GM12878 (cell line): ENCODE measurements at regions not wholly inside any gene's neighbourhood (a gene's known extent, or its start where the extent isn't known, plus 50 kb on each side); places are given as distances from the start of the nearest gene placed in this dataset.

Experiments used
- ATAC-seq: fragments of 200-7000 bp; cut with Tn5 transposase; 3 replicates; pipeline ENCODE4 v1.9.1; 2020; ENCODE audit warnings: mild to moderate bottlenecking, moderate library complexity
- BruUV-seq: library from RNA; stranded (reverse); fragments of 400-500 nt; replicated peaks from 2 replicates; lab custom pipeline; 2021; lab: Mats Ljungman, UMichigan
- CTCF ChIA-PET: fragments of 300-600 bp; sonication (Branson Sonifier 250); formaldehyde crosslinking; extraction: SDS; loops from one replicate; lab custom pipeline; 2021; ENCODE audit warnings: inconsistent platforms; lab: Yijun Ruan, JAX
- POLR2A ChIA-PET: fragments of 350-600 bp; formaldehyde crosslinking; extraction: SDS; loops from one replicate; lab custom pipeline; 2021; ENCODE audit warnings: inconsistent platforms; lab: Charles Lee
- RAD21 ChIA-PET: fragments of 300-600 bp; sonication (Branson Sonifier 250); formaldehyde crosslinking; loops from one replicate; lab custom pipeline; 2023; ENCODE audit warnings: antibody characterized with exemption; ENCODE audit not compliant: unreplicated experiment; lab: Charles Lee
- SMC1A ChIA-PET: fragments of 300-600 bp; sonication (Branson Sonifier 250); formaldehyde crosslinking; loops from one replicate; lab custom pipeline; 2023; ENCODE audit not compliant: unreplicated experiment, uncharacterized antibody; lab: Charles Lee
- DNase-seq: peaks from one replicate; pipeline ENCODE4 v3.0.0-alpha.2; 2011; ENCODE audit warnings: low read depth, low spot score
- FAIRE-seq: peaks from 3 replicates; lab custom pipeline; 2011; peaks lifted over from hg19 to GRCh38; lab: Jason Lieb, UNC
- H2AFZ ChIP-seq: 2 replicates; pipeline ENCODE4 v1.6.0; 2011; ENCODE audit warnings: low read depth, low read length, control low read depth; ENCODE audit not compliant: control insufficient read depth
- H3K27ac ChIP-seq: 2 replicates; pipeline ENCODE4 v1.5.1; 2011; ENCODE audit warnings: control low read depth; ENCODE audit not compliant: control insufficient read depth, insufficient read depth
- H3K27me3 ChIP-seq, 2 experiments: replicated peaks in 1 of 2; 2 replicates each; pipeline versions ENCODE4 v1.6.0 to v1.6.1; 2011; ENCODE audit warnings: low read length in 1 of 2; ENCODE audit not compliant: control insufficient read depth in 2 of 2, insufficient read depth in 2 of 2
- H3K36me3 ChIP-seq, 2 experiments: 2 replicates each; pipeline ENCODE4 v1.5.1; 2011; ENCODE audit warnings: low read length in 1 of 2; ENCODE audit not compliant: control insufficient read depth in 2 of 2, insufficient read depth in 2 of 2
- H3K4me1 ChIP-seq: 2 replicates; pipeline ENCODE4 v1.6.1; 2011; ENCODE audit warnings: mild to moderate bottlenecking, low read length, moderate library complexity, mixed read lengths; ENCODE audit not compliant: control insufficient read depth, insufficient read depth
- H3K4me2 ChIP-seq: 2 replicates; pipeline ENCODE4 v1.6.0; 2011; ENCODE audit warnings: control low read depth; ENCODE audit not compliant: control insufficient read depth, insufficient read depth
- H3K4me3 ChIP-seq: fragments of 200-600 bp; sonication (generic); 2 replicates; pipeline ENCODE4 v1.5.1; 2016
- H3K79me2 ChIP-seq: 2 replicates; pipeline ENCODE4 v1.6.0; 2011; ENCODE audit warnings: low read length; ENCODE audit not compliant: control insufficient read depth, insufficient read depth
- H3K9ac ChIP-seq: 2 replicates; pipeline ENCODE4 v1.8.0; 2011; ENCODE audit warnings: low read length, control low read depth, mixed read lengths; ENCODE audit not compliant: control insufficient read depth, insufficient read depth
- H3K9me3 ChIP-seq: replicated peaks from 3 replicates; pipeline ENCODE4 v1.5.1; 2011; ENCODE audit warnings: mild to moderate bottlenecking, low read length; ENCODE audit not compliant: control insufficient read depth, insufficient read depth
- H4K20me1 ChIP-seq: 2 replicates; pipeline ENCODE4 v1.6.0; 2011; ENCODE audit not compliant: control insufficient read depth, insufficient read depth
- CBX3 ChIP-seq: fragments of 200-600 bp; sonication (generic); IDR thresholded peaks from 2 replicates; pipeline ENCODE4 v1.6.1; 2016; ENCODE audit warnings: low read depth, borderline replicate concordance
- CREM ChIP-seq: IDR thresholded peaks from 2 replicates; pipeline ENCODE4 v1.6.1; 2014; ENCODE audit warnings: antibody characterized with exemption, low read depth
- EGR1 ChIP-seq, 2 experiments: IDR thresholded peaks; 1 replicate in 1 of 2; 2 replicates in 1 of 2; pipeline ENCODE4 v1.6.1; 2011 to 2012; ENCODE audit warnings: low read depth in 2 of 2, low read length in 2 of 2, borderline replicate concordance in 1 of 2, mild to moderate bottlenecking in 1 of 2, moderate library complexity in 1 of 2
- ELK1 ChIP-seq: IDR thresholded peaks from 2 replicates; pipeline ENCODE4 v1.6.1; 2012; ENCODE audit warnings: low read depth, low read length, improper control_type of control experiment
- JUNB ChIP-seq: IDR thresholded peaks from 2 replicates; pipeline ENCODE4 v1.6.1; 2016; ENCODE audit warnings: antibody characterized with exemption, mild to moderate bottlenecking
- PAX8 ChIP-seq: fragments of 450-650 bp; IDR thresholded peaks from 2 replicates; pipeline ENCODE4 v1.6.1; 2017; ENCODE audit warnings: mild to moderate bottlenecking, moderate library complexity
- RAD51 ChIP-seq: fragments of 450-650 bp; IDR thresholded peaks from 2 replicates; pipeline ENCODE4 v1.6.1; 2016; ENCODE audit warnings: moderate library complexity, mild to moderate bottlenecking, inconsistent platforms
- RELA ChIP-seq: fragments of 450-650 bp; IDR thresholded peaks from 2 replicates; pipeline ENCODE4 v1.8.0; 2014; ENCODE audit warnings: borderline replicate concordance; ENCODE audit not compliant: partially characterized antibody
- YBX1 ChIP-seq: fragments of 450-650 bp; IDR thresholded peaks from 2 replicates; pipeline ENCODE4 v1.6.1; 2016; ENCODE audit warnings: antibody characterized with exemption
- ZNF217 ChIP-seq: fragments of 450-650 bp; IDR thresholded peaks from 2 replicates; pipeline ENCODE4 v1.6.1; 2017; ENCODE audit warnings: antibody characterized with exemption, mild to moderate bottlenecking
- ZNF24 ChIP-seq: fragments of 450-650 bp; IDR thresholded peaks from 2 replicates; pipeline ENCODE4 v1.6.1; 2017; ENCODE audit warnings: antibody characterized with exemption, mild to moderate bottlenecking
- ZNF687 ChIP-seq: fragments of 450-650 bp; IDR thresholded peaks from 2 replicates; pipeline ENCODE4 v1.6.1; 2017; ENCODE audit warnings: mild to moderate bottlenecking, moderate library complexity
- WGBS: methylation state at CpG from one replicate; pipeline ENCODE4 v1.1.6; 2016; ENCODE audit warnings: low lambda C conversion rate; ENCODE audit not compliant: insufficient replicate concordance, insufficient coverage; ENCODE audit errors: missing lambda C conversion rate; 5-methylcytosine and 5-hydroxymethylcytosine counted together
- in situ Hi-C: fragments of 300-500 bp; cut with MboI; formaldehyde crosslinking; loops from 9 replicates; pipeline ENCODE4 v1.14.3; 2018; ENCODE audit warnings: mixed read lengths
- intact Hi-C: fragments of 100-400 bp; cut with micrococcal nuclease; formaldehyde crosslinking; loops from one replicate; pipeline ENCODE4 v1.14.2; 2022; ENCODE audit not compliant: unreplicated experiment
- TF ChIP-seq, protein P1 (sequence below): fragments of 450-650 bp; IDR thresholded peaks from 2 replicates; pipeline ENCODE4 v1.6.1; 2017; ENCODE audit warnings: low read depth, mild to moderate bottlenecking, moderate library complexity
- TF ChIP-seq, protein P2 (sequence below): IDR thresholded peaks from 2 replicates; pipeline ENCODE4 v1.6.1; 2011; ENCODE audit warnings: borderline replicate concordance, low read depth, mild to moderate bottlenecking, moderate library complexity, mixed read lengths, low read length; ENCODE audit not compliant: insufficient read depth; ENCODE audit errors: extremely low read length

DNA sequence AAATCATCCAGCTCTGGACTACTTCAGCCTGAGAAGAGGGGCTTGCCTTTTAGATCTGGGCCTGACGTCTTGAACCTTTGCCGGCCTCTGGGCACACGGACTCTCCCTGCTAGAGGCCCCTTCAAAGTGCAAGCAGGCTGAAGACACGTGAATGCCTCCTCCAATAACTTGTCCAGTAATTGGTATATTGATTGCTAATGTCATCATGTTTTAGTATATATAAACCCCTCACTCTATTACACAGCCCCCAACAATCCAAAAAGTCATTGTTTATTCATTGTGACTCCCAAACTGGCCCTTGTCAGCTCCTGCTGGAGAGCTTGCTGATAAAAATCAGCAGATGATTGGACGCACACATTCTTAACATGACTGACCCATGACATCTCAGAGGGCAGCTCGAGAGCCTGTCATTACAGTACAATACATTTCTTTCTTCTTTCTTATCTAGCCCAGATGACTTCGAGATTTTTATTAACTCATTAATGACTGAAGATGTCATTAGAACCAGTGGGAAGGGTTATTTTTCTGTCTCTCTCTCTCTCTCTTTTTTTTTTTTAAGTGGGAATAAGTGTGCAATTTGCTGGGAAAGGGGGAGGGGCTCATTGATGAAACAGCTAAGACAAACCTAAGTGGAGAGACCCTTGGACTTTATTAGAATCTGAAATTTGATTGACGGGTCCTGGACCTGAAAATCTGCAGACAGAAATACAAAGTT lies 65.5 kb upstream of the NR2F2 start:
- Histone ChIP-seq H3K4me3 (no peak overlapping the region), H3K9ac (no peak overlapping the region), H3K79me2 (no peaks in the 10 kb centered on the region), H3K9me3 (no peaks in the 10 kb centered on the region), H3K27me3 (no peaks in the 10 kb centered on the region), H2AFZ (no peak overlapping the region), H4K20me1 (no peaks in the 10 kb centered on the region), H3K36me3 (no peaks in the 10 kb centered on the region), H3K27ac (no peak overlapping the region), H3K4me2 (no peak overlapping the region), H3K4me1 (no peaks in the 10 kb centered on the region)
- ChIA-PET RAD21 (interaction anchor here (0.7 to 1.3 kb wide), 4 partner anchors 46 to 207 kb away, joined by 3 to 6 read pairs (median 4); no protein-coding TSS in a partner anchor), CTCF (interaction anchor here (1.2 kb wide), 1 partner anchor 20 kb away, joined by 3 read pairs; no protein-coding TSS in a partner anchor), SMC1A (interaction anchor here (0.5 to 1.8 kb wide), 7 partner anchors 12 to 977 kb away, joined by 3 to 9 read pairs (median 3); no protein-coding TSS in a partner anchor), POLR2A (interaction anchor here (1.5 kb wide), 2 partner anchors 9 to 72 kb away, joined by 3 to 4 read pairs; no protein-coding TSS in a partner anchor)
- TF ChIP-seq PAX8 (no peak), ZNF24 (no peak), EGR1 (IDR thresholded peaks at IDR 0.05; ENCODE audit: borderline replicate concordance in 1 of 2, low read depth in 2 of 2, low read length in 2 of 2) (no peak), ELK1 (no peak), YBX1 (no peak), ZNF687 (no peak), RAD51 (no peak), CREM (no peak), ZNF217 (no peak), RELA (no peak), JUNB (no peak), CBX3 (no peak)
- TF ChIP-seq, protein P1, sequence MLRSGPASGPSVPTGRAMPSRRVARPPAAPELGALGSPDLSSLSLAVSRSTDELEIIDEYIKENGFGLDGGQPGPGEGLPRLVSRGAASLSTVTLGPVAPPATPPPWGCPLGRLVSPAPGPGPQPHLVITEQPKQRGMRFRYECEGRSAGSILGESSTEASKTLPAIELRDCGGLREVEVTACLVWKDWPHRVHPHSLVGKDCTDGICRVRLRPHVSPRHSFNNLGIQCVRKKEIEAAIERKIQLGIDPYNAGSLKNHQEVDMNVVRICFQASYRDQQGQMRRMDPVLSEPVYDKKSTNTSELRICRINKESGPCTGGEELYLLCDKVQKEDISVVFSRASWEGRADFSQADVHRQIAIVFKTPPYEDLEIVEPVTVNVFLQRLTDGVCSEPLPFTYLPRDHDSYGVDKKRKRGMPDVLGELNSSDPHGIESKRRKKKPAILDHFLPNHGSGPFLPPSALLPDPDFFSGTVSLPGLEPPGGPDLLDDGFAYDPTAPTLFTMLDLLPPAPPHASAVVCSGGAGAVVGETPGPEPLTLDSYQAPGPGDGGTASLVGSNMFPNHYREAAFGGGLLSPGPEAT: no peak
- TF ChIP-seq, protein P2, sequence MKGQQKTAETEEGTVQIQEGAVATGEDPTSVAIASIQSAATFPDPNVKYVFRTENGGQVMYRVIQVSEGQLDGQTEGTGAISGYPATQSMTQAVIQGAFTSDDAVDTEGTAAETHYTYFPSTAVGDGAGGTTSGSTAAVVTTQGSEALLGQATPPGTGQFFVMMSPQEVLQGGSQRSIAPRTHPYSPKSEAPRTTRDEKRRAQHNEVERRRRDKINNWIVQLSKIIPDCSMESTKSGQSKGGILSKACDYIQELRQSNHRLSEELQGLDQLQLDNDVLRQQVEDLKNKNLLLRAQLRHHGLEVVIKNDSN: no peak
- whole genome bisulfite sequencing: 24% methylated on average over 8 of the region's 8 CpGs
- in situ Hi-C loops (no loop called here), intact Hi-C loops (loop anchor here (5.0 kb wide), 1 partner anchor 62 kb away; no protein-coding TSS in a partner anchor)
- no peak for FAIRE-seq
- BruUV-seq: no TSS peak
- no peak for ATAC-seq
- no peak for DNase-seq
